ENCODE measurements at regions not wholly inside any gene's neighbourhood (a gene's known extent, or its start where the extent isn't known, plus 50 kb on each side); places are given as distances from the start of the nearest gene placed in this dataset.

DNA sequence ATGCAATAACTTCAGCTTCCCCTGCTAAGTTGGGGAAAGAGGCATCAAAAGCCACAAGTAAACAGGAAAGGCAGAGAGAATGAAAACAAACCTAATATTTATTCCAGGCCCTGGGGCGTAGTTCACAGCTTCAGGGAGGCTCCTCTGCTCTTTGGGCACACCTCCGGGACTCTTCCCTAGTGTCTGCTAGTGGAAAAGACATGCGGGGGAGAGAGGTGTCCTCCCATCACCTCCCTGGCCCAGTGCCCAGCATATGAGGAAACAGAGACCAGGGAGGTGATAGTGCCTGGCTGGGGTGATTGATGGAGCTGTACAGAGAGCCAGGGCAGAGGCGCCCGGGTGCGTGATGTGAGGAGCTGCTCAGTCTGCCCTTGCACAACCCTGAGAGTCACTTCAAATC, 71.0 kb downstream of the RASL11A start:
- TF ChIP-seq, protein P1, sequence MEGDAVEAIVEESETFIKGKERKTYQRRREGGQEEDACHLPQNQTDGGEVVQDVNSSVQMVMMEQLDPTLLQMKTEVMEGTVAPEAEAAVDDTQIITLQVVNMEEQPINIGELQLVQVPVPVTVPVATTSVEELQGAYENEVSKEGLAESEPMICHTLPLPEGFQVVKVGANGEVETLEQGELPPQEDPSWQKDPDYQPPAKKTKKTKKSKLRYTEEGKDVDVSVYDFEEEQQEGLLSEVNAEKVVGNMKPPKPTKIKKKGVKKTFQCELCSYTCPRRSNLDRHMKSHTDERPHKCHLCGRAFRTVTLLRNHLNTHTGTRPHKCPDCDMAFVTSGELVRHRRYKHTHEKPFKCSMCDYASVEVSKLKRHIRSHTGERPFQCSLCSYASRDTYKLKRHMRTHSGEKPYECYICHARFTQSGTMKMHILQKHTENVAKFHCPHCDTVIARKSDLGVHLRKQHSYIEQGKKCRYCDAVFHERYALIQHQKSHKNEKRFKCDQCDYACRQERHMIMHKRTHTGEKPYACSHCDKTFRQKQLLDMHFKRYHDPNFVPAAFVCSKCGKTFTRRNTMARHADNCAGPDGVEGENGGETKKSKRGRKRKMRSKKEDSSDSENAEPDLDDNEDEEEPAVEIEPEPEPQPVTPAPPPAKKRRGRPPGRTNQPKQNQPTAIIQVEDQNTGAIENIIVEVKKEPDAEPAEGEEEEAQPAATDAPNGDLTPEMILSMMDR (IDR thresholded peaks at IDR 0.05): no peak
- TF ChIP-seq POLR2A (IDR thresholded peaks at IDR 0.05): no peak

Measured in breast epithelium (tissue), 3 donors.